H1 (cell line): ENCODE measurements at regions not wholly inside any gene's neighbourhood (a gene's known extent, or its start where the extent isn't known, plus 50 kb on each side); places are given as distances from the start of the nearest gene placed in this dataset.

ENCODE experiments used
- CTCF ChIA-PET: fragments of 300-600 bp; sonication (Branson Sonifier 250); formaldehyde crosslinking; loops from one replicate; lab custom pipeline; 2021; ENCODE audit not compliant: partially characterized antibody; lab: Charles Lee
- POLR2A ChIA-PET: fragments of 300-600 bp; sonication (Branson Sonifier 250); formaldehyde crosslinking; loops from one replicate; lab custom pipeline; 2021; ENCODE audit warnings: inconsistent platforms; ENCODE audit not compliant: partially characterized antibody; lab: Charles Lee
- DNase-seq, 2 experiments: peaks; one replicate each; pipeline versions ENCODE4 v3.0.0 to v3.0.0-alpha.2; 2010 to 2022; ENCODE audit warnings: low spot score in 2 of 2, low read depth in 1 of 2, mixed read lengths in 1 of 2
- FAIRE-seq: peaks from 2 replicates; lab custom pipeline; 2011; peaks lifted over from hg19 to GRCh38; lab: Jason Lieb, UNC
- H2AFZ ChIP-seq: 2 replicates; pipeline ENCODE4 v1.8.1; 2012; ENCODE audit warnings: low read length, inconsistent platforms
- H2AK5ac ChIP-seq: 2 replicates; pipeline ENCODE4 v1.6.1; 2013; ENCODE audit warnings: low read depth, low read length
- H2BK120ac ChIP-seq: replicated peaks from 2 replicates; pipeline ENCODE3; 2013; ENCODE audit warnings: low read depth, low read length, inconsistent platforms
- H2BK12ac ChIP-seq: 2 replicates; pipeline ENCODE4 v1.6.1; 2013; ENCODE audit warnings: low read depth, low read length
- H2BK15ac ChIP-seq: 2 replicates; pipeline ENCODE4 v1.6.1; 2013; ENCODE audit warnings: low read length
- H2BK20ac ChIP-seq: 2 replicates; pipeline ENCODE4 v1.6.1; 2013; ENCODE audit warnings: low read length
- H2BK5ac ChIP-seq: 2 replicates; pipeline ENCODE4 v1.6.1; 2013; ENCODE audit warnings: low read depth, low read length
- H3K14ac ChIP-seq: 2 replicates; pipeline ENCODE4 v1.6.1; 2013; ENCODE audit warnings: inconsistent platforms; ENCODE audit not compliant: insufficient read length
- H3K18ac ChIP-seq: 2 replicates; pipeline ENCODE4 v1.6.1; 2013; ENCODE audit warnings: low read length; ENCODE audit errors: extremely low read depth
- H3K23ac ChIP-seq: 2 replicates; pipeline ENCODE4 v1.6.1; 2013; ENCODE audit warnings: inconsistent platforms; ENCODE audit not compliant: insufficient read length
- H3K23me2 ChIP-seq: 2 replicates; pipeline ENCODE4 v1.6.1; 2013; ENCODE audit warnings: low read depth, low read length
- H3K27ac ChIP-seq: 2 replicates; pipeline ENCODE4 v1.6.1; 2011; ENCODE audit warnings: low read depth, low read length, inconsistent platforms
- H3K27me3 ChIP-seq, 4 experiments: replicated peaks in 1 of 4; 1 replicate in 1 of 4; 2 replicates in 3 of 4; pipeline versions ENCODE4 v1.6.1 to v1.8.1; 2011 to 2013; ENCODE audit warnings: low read length in 3 of 4, mild to moderate bottlenecking in 3 of 4, inconsistent platforms in 2 of 4, mixed read lengths in 2 of 4, moderate library complexity in 1 of 4; ENCODE audit not compliant: control insufficient read depth in 3 of 4, insufficient read depth in 3 of 4; ENCODE audit errors: extremely low read depth in 1 of 4
- H3K36me3 ChIP-seq, 4 experiments: 2 replicates each; pipeline versions ENCODE4 v1.6.1 to v1.8.1; 2011 to 2013; ENCODE audit warnings: mild to moderate bottlenecking in 4 of 4, low read length in 3 of 4, moderate library complexity in 2 of 4, control low read depth in 1 of 4, inconsistent platforms in 1 of 4; ENCODE audit not compliant: insufficient read depth in 4 of 4, control insufficient read depth in 2 of 4
- H3K4ac ChIP-seq: replicated peaks from 2 replicates; pipeline ENCODE3; 2013; ENCODE audit warnings: low read length, low read depth, mixed read lengths, inconsistent platforms; ENCODE audit not compliant: insufficient read length
- H3K4me1 ChIP-seq, 4 experiments: replicated peaks in 1 of 4; 1 replicate in 1 of 4; 2 replicates in 3 of 4; pipeline versions ENCODE4 v1.6.1 to v1.8.1; 2011 to 2013; ENCODE audit warnings: low read length in 3 of 4, inconsistent platforms in 2 of 4, mixed read lengths in 1 of 4; ENCODE audit not compliant: insufficient read depth in 4 of 4, control insufficient read depth in 3 of 4
- H3K4me2 ChIP-seq, 2 experiments: 2 replicates each; pipeline versions ENCODE4 v1.6.1 to v1.8.1; 2011 to 2013; ENCODE audit warnings: low read depth in 2 of 2, low read length in 2 of 2, control low read depth in 1 of 2, inconsistent platforms in 1 of 2, mild to moderate bottlenecking in 1 of 2; ENCODE audit not compliant: insufficient read depth in 1 of 2
- H3K4me3 ChIP-seq, 4 experiments: fragments of 200-600, 300-600 bp in 1 of 4; sonication (generic), shearing (Covaris generic), sonication (Bioruptor Twin) in 1 of 4; 2 replicates each; pipeline versions ENCODE4 v1.5.1 to v1.8.1; 2011 to 2016; ENCODE audit warnings: low read length in 4 of 4, low read depth in 3 of 4, control low read depth in 2 of 4, inconsistent platforms in 2 of 4, mild to moderate bottlenecking in 2 of 4, mixed read lengths in 1 of 4, moderate library complexity in 1 of 4; ENCODE audit not compliant: insufficient read depth in 2 of 4; ENCODE audit errors: extremely low read depth in 1 of 4
- H3K56ac ChIP-seq: replicated peaks from 2 replicates; pipeline ENCODE3; 2013; ENCODE audit warnings: low read depth, mild to moderate bottlenecking, mixed read lengths, low read length, inconsistent platforms; ENCODE audit not compliant: insufficient read length
- H3K79me1 ChIP-seq: 2 replicates; pipeline ENCODE4 v1.6.1; 2013; ENCODE audit warnings: low read depth, low read length, control low read depth
- H3K79me2 ChIP-seq, 2 experiments: 2 replicates each; pipeline versions ENCODE4 v1.6.1 to v1.8.1; 2012 to 2013; ENCODE audit warnings: low read length in 2 of 2, mild to moderate bottlenecking in 2 of 2, inconsistent platforms in 1 of 2; ENCODE audit not compliant: insufficient read depth in 2 of 2, control insufficient read depth in 1 of 2
- H3K9ac ChIP-seq, 4 experiments: replicated peaks in 1 of 4; 1 replicate in 1 of 4; 2 replicates in 3 of 4; pipeline versions ENCODE4 v1.6.1 to v1.8.1; 2011 to 2013; ENCODE audit warnings: low read depth in 3 of 4, low read length in 3 of 4, control low read depth in 2 of 4, mild to moderate bottlenecking in 2 of 4, moderate library complexity in 2 of 4, inconsistent platforms in 1 of 4; ENCODE audit errors: extremely low read depth in 1 of 4
- H3K9me3 ChIP-seq, 2 experiments: 2 replicates each; pipeline versions ENCODE4 v1.6.1 to v1.8.1; 2012 to 2013; ENCODE audit warnings: mild to moderate bottlenecking in 2 of 2, moderate library complexity in 2 of 2, control low read depth in 1 of 2, inconsistent platforms in 1 of 2, low read depth in 1 of 2, low read length in 1 of 2, mixed read lengths in 1 of 2; ENCODE audit not compliant: insufficient read depth in 2 of 2
- H4K20me1 ChIP-seq, 2 experiments: replicated peaks in 1 of 2; 2 replicates each; pipeline versions ENCODE3 to v1.8.1; 2011 to 2013; ENCODE audit warnings: inconsistent platforms in 2 of 2, low read length in 2 of 2, mild to moderate bottlenecking in 1 of 2; ENCODE audit not compliant: insufficient read depth in 2 of 2, control insufficient read depth in 1 of 2
- H4K5ac ChIP-seq: 2 replicates; pipeline ENCODE4 v1.6.1; 2013; ENCODE audit warnings: low read length, low read depth, mixed read lengths, inconsistent platforms; ENCODE audit not compliant: insufficient read length
- H4K8ac ChIP-seq: 2 replicates; pipeline ENCODE4 v1.8.0; 2013; ENCODE audit warnings: mild to moderate bottlenecking, moderate library complexity, low read length, inconsistent platforms; ENCODE audit not compliant: insufficient read depth; ENCODE audit errors: extremely low read depth
- H4K91ac ChIP-seq: replicated peaks from 2 replicates; pipeline ENCODE3; 2013; ENCODE audit warnings: low read length, mixed read lengths, inconsistent platforms; ENCODE audit not compliant: insufficient read length
- ATF2 ChIP-seq: IDR thresholded peaks from 2 replicates; pipeline ENCODE4 v1.6.1; 2012; ENCODE audit warnings: low read length, inconsistent platforms
- ATF3 ChIP-seq: IDR thresholded peaks from 2 replicates; pipeline ENCODE4 v1.6.1; 2011; ENCODE audit warnings: low read depth, mild to moderate bottlenecking, low read length; ENCODE audit not compliant: insufficient read depth
- E2F6 ChIP-seq: IDR thresholded peaks from 2 replicates; pipeline ENCODE4 v1.6.1; 2012; ENCODE audit warnings: inconsistent platforms
- KDM4A ChIP-seq: IDR thresholded peaks from one replicate; pipeline ENCODE4 v1.7.1; 2012; ENCODE audit warnings: low read depth, mild to moderate bottlenecking, moderate library complexity, low read length, inconsistent platforms; ENCODE audit not compliant: severe bottlenecking
- KDM5A ChIP-seq: fragments of 200-600 bp; IDR thresholded peaks from 2 replicates; pipeline ENCODE4 v1.7.1; 2012; ENCODE audit warnings: mild to moderate bottlenecking, low read length, inconsistent platforms, mixed read lengths
- MAFK ChIP-seq: IDR thresholded peaks from 2 replicates; pipeline ENCODE4 v1.6.1; 2012; ENCODE audit warnings: low read depth, mild to moderate bottlenecking, improper control_type of control experiment, low read length
- SIN3A ChIP-seq, 2 experiments: IDR thresholded peaks in 1 of 2; conservative IDR thresholded peaks in 1 of 2; 2 replicates each; pipeline ENCODE4 v1.6.1; 2011 to 2012; ENCODE audit warnings: low read length in 2 of 2, improper control_type of control experiment in 1 of 2, low read depth in 1 of 2, mild to moderate bottlenecking in 1 of 2
- SP1 ChIP-seq: IDR thresholded peaks from 2 replicates; pipeline ENCODE4 v1.6.1; 2011; ENCODE audit warnings: low read depth, low read length
- SP4 ChIP-seq: IDR thresholded peaks from 2 replicates; pipeline ENCODE4 v1.6.1; 2012; ENCODE audit warnings: low read length, inconsistent platforms
- TAF7 ChIP-seq: optimal IDR thresholded peaks from 2 replicates; pipeline ENCODE3; 2011; ENCODE audit warnings: low read depth, mild to moderate bottlenecking, inconsistent platforms, low read length, moderate library complexity, borderline replicate concordance
- TCF12 ChIP-seq: IDR thresholded peaks from 2 replicates; pipeline ENCODE4 v1.6.1; 2011; ENCODE audit warnings: low read depth, mild to moderate bottlenecking, low read length
- ZNF274 ChIP-seq: IDR thresholded peaks from 2 replicates; pipeline ENCODE4 v1.7.0; 2012; ENCODE audit warnings: low read length, borderline replicate concordance; ENCODE audit errors: extremely low read depth
- WGBS, 2 experiments: shearing (Covaris generic) in 1 of 2; methylation state at CpG; one replicate each; pipeline versions ENCODE4 v1.1.6 to v1.1.7; 2013 to 2015; ENCODE audit warnings: low lambda C conversion rate in 2 of 2, mixed read lengths in 2 of 2, inconsistent platforms in 1 of 2, low coverage in 1 of 2, missing lambda C conversion rate in 1 of 2; ENCODE audit not compliant: insufficient replicate concordance in 2 of 2, insufficient coverage in 1 of 2, insufficient read length in 1 of 2; ENCODE audit errors: extremely low coverage in 1 of 2, missing lambda C conversion rate in 1 of 2; 5-methylcytosine and 5-hydroxymethylcytosine counted together

- H3K9me3 ChIP-seq = no peaks in the 10 kb centered on the region
- no peak overlapping the region for H3K9ac ChIP-seq
- no peak overlapping the region for H4K5ac ChIP-seq
- no peaks in the 10 kb centered on the region for H3K23me2 ChIP-seq
- no peak overlapping the region for H3K23ac ChIP-seq
- no peak overlapping the region for H4K91ac ChIP-seq
- H3K56ac ChIP-seq = no peak overlapping the region
- H3K36me3 ChIP-seq = no peaks in the 10 kb centered on the region
- no peaks in the 10 kb centered on the region for H3K4me1 ChIP-seq
- H3K27ac ChIP-seq = no peak overlapping the region
- no peak overlapping the region for H2BK15ac ChIP-seq
- ChIA-PET CTCF (no interaction called here), POLR2A (no interaction called here)
- FAIRE-seq = no peak
- no peak overlapping the region for H3K4me2 ChIP-seq
- no peaks in the 10 kb centered on the region for H3K79me1 ChIP-seq
- H2BK120ac ChIP-seq = no peak overlapping the region
- no peaks in the 10 kb centered on the region for H4K20me1 ChIP-seq
- H2AFZ ChIP-seq = no peak overlapping the region
- no peak overlapping the region for H3K4me3 ChIP-seq
- H3K18ac ChIP-seq = no peak overlapping the region
- no peak overlapping the region for H2BK20ac ChIP-seq
- H2BK5ac ChIP-seq = no peak overlapping the region
- no peak overlapping the region for H3K4ac ChIP-seq
- no peak for DNase-seq
- H3K14ac ChIP-seq = no peak overlapping the region
- H3K27me3 ChIP-seq = no peaks in the 10 kb centered on the region
- WGBS, 2 experiments = 86% methylated on average over 1 of the region's 1 CpG; no CpG with 5 or more reads in 1 of the 2 experiments
- no peaks in the 10 kb centered on the region for H3K79me2 ChIP-seq
- H4K8ac ChIP-seq = no peak overlapping the region
- H2AK5ac ChIP-seq = no peak overlapping the region
- no peak overlapping the region for H2BK12ac ChIP-seq
- TF ChIP-seq MAFK (no peak), TCF12 (no peak), SIN3A (conservative IDR thresholded peaks at IDR 0.05 in 1 of 2, IDR thresholded peaks at IDR 0.05 in 1 of 2; ENCODE audit: low read depth in 1 of 2, low read length in 2 of 2) (no peak), SP4 (no peak), KDM4A (no peak), KDM5A (no peak), ATF2 (no peak), ATF3 (no peak), TAF7 (no peak), SP1 (no peak), E2F6 (no peak), ZNF274 (no peak)
Observed at GRCh38 chrX:39377773-39378172, 576.5 kb downstream of the MID1IP1 start.
